GM18520 (cell line): ENCODE measurements at regions not wholly inside any gene's neighbourhood (a gene's known extent, or its start where the extent isn't known, plus 50 kb on each side); places are given as distances from the start of the nearest gene placed in this dataset.

ENCODE experiments used
- ATAC-seq: cut with Tn5 transposase; IDR thresholded peaks from one replicate; pipeline ENCODE4 v1.9.1; 2021; ENCODE audit not compliant: unreplicated experiment

GRCh38 chr5:30957591-30957990 is 235.9 kb upstream of the CDH6 start:
- ATAC-seq = no peak

DNA sequence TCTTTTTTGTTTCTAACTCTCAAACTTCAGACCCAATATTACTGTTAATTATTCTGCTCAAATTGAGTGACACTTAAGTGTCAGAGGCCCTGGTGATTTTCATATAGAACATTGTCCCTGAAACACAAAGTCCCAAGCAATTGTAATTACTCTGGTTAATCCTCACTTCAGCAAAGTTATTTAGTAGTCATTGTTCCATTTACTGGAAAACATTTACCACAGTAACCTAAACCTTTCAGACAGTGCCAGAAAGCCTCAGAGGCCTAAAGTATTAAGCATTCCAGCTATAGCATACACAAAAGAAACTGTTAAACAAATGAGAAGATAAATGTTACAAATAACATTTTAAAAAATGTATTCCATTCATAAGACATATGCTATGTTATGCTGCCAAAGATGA is 237.2 kb upstream of the CDH6 start:
- no peak for ATAC-seq

GRCh38 chr5:30937070-30937469 is 256.4 kb upstream of the CDH6 start:
- ATAC-seq = no peak

DNA sequence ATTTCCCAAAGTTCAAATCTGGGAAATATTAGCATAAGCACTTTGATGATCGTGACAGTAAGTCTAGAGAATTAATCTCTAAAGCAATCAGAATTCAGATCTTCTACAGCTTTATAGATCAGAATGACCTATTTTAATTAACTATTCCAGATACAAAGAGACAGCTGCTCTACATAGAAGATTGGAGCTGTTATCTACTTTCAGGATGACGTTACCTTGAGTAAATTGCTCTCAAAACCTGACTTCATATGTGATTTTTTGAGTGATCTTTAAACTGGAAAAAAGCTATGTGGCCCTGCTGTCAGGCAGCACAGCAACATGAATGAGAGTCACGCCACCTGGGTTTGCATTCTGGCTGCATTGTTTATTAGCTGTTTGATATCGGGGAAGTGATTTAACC is 259.9 kb upstream of the CDH6 start:
- ATAC-seq = no peak

DNA sequence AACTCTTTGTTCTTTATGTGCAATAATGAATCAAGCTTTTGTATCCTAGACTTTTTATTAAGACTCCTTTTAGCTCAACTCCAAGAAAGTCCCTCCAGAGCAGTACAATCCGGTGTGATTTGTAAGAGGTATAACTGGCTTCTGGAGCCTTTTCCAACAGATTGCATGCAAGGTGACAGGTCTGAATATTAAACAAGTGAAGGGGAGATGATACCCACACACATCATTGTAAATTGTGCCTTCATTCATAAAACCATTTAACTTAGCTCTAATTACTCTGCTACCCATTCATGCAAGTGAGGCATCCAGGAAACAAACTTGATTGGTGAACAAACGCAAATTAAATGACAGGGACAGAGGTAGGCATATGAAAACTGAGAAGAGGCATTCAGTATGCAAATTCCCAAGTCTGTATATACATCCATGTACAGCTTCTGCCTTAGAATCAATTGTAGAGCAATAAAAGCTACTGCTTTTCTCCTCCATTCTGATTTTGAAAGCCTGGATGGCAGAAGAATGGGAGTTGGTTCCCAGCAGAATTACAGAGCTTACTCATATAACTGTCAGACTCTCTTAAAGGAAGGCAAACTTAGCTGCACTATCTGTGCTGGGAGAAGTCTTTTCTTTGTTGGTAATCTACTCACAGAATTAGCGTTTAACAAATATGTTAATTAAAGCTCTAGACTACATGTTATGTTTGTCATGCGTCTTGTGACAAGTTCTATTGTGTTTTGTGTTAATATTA is 261.0 kb upstream of the CDH6 start:
- no peak for ATAC-seq

DNA sequence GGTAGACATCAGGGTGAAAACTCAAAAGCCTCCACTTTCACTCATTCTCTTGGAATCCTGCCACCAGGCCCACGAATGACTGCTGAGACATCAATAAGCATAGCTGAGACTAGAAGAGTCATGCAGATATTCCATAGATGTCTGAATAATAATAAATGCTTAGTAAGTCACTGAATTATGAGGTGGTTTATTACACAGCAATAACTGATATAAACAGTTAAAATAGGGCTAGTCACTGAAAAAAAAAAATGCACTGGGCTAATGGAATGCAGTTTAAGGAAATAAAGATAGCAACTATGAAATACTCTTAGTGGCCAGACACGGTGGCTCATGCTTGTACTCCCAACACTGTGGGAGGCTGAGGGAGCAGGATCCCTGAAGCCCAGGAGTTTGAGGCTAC is 262.8 kb upstream of the CDH6 start:
- no peak for ATAC-seq

DNA sequence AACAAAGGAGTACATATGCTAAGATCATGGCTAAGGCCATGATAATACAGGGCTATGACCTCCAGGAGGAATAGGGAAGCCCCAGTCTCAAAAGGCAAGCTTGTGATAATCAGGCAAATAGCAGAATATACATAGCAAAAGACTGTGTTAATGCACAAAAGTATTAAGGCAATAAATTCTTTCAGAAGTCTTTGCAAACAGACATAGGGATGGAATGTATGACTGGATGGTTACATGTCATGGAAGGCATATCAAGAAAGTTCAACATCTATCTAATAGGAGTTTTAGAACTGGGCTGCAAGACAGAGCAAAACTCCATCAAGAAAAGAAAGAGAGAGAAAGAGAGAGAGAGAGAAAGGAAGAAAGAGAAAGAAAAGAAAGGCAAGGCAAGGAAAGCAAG is 264.5 kb upstream of the CDH6 start:
- no peak for ATAC-seq

DNA sequence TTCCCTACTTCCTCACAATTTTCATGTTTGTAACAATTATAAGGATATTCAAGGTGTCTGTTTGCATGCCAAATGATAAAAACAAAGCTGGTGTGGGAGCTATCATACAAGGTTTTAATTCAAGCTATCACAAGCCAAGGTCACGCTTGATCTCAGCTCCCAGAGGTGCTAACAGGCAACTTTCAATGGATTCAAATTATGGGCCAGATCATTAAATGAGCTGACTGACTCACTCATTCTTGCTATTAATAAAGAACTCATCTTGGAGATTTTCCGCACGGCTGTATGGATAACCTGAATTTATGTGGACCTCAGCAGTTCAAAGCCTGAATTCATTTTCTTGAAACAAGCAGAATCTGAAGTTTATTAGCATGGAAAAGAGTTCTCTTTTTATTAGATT is 267.3 kb upstream of the CDH6 start:
- ATAC-seq = no peak

DNA sequence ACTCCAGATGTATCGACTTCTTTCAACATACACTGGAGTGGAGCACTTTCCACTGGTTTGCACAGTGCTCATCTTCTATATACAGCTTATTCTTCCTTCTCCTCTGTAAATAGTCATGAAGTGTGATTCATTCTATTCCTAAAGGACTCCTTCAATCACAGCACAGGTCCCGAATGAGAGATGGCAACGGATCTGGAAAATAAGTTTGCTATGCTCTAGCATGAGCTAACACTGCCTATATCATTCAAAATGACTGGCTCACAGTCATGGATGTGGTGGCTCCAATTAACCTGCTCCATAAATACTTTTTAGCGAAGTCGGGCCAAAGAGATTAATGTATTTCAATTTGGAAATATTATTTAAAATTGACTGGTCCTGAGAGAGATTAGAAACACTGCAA is 272.1 kb upstream of the CDH6 start:
- ATAC-seq = no peak

GRCh38 chr5:30918171-30918570 is 275.3 kb upstream of the CDH6 start:
- no peak for ATAC-seq

- ATAC-seq = no peak
Observed at GRCh38 chr5:30908356-30908755, 285.1 kb upstream of the CDH6 start.

DNA sequence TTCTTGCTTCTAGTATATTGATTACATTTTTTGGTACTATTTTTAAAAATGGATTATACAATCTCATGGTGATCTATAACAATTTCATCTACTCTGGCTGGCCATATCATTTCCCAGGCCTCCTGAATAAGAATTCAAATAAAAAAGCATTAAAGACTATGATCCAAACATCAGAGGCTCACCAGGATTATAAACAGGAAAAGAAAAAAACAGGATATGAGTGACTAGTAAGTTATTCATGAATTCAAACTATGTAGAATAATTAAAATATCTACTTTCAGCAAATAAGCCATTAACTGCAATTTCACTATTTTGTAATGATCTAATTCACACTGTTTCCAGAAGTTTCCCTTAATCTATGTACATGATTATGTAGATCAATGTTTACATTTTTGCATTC is 293.1 kb upstream of the CDH6 start:
- no peak for ATAC-seq

DNA sequence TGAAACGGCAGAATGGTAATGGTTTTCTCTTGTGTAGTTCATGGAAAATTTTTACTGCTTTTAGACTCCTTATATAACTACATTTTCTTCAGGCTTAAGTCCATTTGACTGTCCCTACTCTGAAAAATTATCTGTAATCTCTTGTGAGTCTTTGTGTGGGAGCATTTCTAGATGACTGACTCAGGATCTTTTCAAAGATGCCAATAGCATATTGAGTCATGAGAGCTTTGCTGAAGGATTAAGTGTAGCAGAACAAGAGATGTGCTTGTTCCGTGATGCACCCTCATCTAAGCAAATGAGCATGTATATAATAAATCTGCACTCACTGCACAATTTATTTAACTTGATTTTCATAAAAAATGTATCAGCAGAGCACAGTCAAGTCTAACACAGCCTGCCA is 298.7 kb upstream of the CDH6 start:
- ATAC-seq = no peak

- ATAC-seq = no peak
Observed at GRCh38 chr5:30891660-30892059, 301.8 kb upstream of the CDH6 start.

- ATAC-seq = no peak
Observed at GRCh38 chr5:30890377-30890776, 303.1 kb upstream of the CDH6 start.

- no peak for ATAC-seq
Observed at GRCh38 chr5:30880514-30880913, 313.0 kb upstream of the CDH6 start.

DNA sequence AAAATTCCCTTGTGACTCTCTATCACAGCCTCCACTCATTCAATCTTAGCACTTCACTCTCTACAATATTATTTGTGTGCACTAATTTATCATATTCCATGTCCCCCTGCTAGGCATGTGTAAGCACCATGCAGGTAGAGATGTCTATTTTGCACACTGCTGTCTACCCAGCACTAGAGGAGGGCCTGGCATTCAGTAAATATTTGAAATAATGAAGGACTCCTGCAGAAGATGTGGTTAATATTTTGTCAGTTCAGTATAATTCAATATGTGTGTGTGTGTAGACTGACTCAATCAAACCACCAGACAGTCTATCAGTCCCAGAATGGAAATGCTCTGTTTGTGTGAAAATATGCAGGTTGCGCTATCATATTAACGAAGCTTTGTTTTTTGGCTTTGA is 313.6 kb upstream of the CDH6 start:
- no peak for ATAC-seq

DNA sequence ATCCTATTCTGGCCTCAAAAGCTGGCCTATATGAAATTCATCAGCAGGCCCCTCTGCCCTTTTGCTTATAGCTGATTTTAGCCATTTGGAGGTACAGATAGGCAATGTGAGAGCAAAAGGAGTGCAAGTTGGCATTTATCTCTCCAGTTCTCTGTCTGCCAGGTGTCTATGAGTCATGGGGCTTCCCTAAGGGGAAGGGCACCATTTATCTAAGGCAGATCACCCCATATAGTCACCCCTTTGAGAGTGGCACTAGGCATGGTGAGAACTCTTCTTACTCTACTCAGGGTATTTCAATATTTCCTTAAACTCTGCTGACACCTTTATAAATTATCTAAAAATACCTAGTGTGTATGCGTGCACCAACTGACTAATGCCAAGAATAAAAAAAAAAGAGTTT is 314.7 kb upstream of the CDH6 start:
- ATAC-seq = no peak

- no peak for ATAC-seq
Observed at GRCh38 chr5:30878296-30878695, 315.2 kb upstream of the CDH6 start.

- ATAC-seq = no peak
Observed at GRCh38 chr5:30874241-30875034, 319.0 kb upstream of the CDH6 start.

GRCh38 chr5:30871196-30871595 is 322.3 kb upstream of the CDH6 start:
- ATAC-seq = no peak

DNA sequence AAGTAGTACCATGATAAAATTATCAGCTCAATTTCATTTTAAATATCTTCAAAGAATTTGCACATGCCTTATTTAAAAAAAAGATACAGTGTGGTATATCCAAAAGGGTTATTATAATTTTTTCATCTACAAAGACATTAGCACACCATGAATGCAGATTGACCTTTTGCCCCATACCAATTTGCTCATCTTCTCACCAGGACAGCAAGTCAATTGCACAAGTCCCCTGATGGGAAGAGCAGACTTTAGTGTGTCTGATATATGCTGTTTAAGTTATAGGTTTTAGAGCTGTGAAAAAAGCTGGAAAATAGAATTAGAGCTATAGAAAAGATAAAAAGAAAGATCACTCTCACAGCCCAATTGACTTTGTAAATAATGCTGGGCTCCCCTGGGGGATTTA is 325.8 kb upstream of the CDH6 start:
- no peak for ATAC-seq

- ATAC-seq = no peak
Observed at GRCh38 chr5:30866142-30866541, 327.3 kb upstream of the CDH6 start.
